ENCODE measurements at regions not wholly inside any gene's neighbourhood (a gene's known extent, or its start where the extent isn't known, plus 50 kb on each side); places are given as distances from the start of the nearest gene placed in this dataset.

DNA sequence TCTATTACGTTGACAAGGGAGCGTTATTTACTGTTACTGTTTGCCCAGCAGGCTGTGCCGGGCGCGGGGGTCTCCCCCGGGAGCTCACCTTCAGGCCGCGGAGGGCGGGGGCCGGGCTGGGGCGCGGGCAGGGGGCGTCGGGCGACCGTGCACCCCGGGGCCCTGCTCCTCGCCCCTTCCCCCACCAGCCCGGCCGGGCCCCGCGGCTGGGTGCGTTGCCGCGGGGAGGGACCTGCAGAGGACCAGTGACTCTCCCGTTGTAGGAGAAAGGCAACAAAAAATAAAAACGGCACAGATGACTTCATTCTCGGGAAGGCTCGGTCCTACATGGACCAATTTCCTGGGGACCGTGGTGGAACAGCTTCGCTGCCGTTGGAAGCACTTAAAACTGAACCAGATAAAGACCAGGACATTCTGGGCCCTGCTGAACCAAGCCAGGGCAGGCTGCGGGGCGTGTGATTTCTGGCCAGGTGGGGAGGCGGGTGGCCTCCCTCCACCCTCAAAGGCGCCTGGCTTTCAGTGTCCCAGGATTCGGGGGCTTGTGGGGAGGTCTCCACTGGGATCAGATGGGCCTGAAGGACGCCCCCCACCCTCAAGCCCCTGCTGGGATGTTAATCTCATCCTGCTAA lies 57.4 kb downstream of the IGLL1 start:
- DNase-seq (ENCODE audit: low read depth in 2 of 2) = no peak

DNA sequence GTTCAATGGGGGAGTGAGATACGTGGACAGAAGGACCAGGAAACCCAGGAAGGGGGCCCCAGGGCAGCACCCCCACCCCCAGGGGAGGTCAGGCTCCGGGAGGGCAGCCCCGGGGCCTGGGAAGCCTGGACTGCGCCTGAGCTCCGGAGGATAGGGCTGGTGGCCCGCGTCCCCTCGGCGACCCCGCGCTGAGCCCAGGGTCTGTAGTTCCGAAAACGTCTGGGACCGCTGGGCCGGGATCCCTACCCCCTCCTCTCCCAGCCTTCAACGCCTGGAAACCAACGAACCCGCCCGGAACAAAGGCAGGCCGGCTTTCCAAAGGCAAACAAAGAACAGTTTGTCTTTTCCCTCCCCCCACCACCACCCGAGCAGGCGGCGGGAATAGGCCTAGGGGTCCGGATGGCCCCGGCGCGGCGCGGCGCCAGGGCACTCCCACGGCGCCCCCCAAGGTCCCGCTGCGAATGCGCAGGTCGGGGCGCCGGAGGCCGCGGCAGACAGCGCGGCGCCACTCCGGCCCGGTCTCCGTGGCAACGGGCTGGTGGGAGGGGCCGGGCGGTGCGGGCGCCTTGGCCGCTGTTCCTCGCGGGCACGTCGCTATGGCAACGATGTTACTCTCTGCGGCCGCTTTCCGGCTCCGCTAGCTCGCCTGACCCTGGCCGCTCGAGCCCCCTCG lies 58.5 kb downstream of the IGLL1 start:
- DNase-seq (ENCODE audit: low read depth in 2 of 2) = peak; percentile 68 to 78

DNA sequence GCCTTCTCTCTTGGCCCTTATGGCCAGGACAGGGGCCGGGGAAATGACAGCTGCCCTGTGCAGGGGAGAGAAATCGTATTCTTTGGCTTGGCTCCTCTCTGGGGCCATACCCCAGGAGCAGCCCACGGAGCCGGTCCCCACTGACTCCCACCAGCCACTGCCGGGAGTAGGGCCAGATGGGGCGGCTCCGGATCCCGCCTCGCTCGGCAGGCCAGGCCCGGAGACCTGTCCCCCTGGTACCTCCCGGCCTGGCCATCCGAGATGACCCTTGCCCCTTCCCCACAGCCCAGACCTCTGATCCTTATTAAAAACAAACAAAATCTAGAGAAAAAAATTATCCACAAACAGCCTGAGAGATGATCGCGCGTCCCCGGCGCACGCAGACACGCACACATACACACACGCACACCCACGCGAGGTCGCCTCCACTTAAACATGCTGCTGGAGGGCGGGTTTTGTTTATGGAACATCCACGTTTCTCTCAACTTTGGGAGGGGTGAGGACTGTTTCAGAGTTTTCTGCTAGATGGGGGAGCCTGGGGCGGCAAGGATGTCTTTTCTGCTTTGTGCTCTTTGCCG lies 59.1 kb downstream of the IGLL1 start:
- no peak for DNase-seq (ENCODE audit: low read depth in 2 of 2)

DNA sequence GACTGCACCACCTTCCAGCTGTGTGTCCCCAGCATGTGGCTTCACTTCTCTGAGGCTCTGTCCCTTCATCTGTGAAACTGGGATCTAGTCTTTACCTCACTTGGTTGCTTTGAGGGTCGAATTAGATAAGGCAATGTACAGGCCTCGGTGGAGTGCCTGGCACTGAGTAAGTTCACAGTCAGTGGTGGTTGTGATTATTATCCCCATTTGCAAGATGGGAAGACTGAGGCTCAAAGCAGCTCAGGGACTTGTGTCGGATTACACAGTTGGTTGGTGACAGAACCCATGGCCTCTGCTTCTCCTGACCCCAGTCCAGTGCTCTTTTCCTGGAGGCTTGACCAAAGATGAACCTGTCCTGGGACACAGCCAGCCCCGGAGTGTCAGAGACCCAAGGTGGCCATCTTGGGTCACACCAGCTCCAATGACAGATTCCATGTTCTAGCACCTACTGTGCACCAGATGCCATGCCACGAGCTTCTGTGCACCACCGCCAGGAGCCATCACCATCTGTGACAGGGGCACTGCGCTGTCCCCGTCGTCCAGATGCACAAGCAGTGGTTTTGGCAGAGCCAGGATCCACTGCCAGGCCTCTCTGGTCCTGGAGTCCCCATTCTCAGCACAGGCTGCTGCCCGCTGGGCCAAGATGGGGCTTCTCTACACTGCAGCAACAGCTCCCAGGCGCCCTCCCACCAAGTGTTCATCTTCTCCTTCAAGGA lies 60.5 kb downstream of the IGLL1 start:
- no peak for DNase-seq (ENCODE audit: low read depth in 2 of 2)

DNA sequence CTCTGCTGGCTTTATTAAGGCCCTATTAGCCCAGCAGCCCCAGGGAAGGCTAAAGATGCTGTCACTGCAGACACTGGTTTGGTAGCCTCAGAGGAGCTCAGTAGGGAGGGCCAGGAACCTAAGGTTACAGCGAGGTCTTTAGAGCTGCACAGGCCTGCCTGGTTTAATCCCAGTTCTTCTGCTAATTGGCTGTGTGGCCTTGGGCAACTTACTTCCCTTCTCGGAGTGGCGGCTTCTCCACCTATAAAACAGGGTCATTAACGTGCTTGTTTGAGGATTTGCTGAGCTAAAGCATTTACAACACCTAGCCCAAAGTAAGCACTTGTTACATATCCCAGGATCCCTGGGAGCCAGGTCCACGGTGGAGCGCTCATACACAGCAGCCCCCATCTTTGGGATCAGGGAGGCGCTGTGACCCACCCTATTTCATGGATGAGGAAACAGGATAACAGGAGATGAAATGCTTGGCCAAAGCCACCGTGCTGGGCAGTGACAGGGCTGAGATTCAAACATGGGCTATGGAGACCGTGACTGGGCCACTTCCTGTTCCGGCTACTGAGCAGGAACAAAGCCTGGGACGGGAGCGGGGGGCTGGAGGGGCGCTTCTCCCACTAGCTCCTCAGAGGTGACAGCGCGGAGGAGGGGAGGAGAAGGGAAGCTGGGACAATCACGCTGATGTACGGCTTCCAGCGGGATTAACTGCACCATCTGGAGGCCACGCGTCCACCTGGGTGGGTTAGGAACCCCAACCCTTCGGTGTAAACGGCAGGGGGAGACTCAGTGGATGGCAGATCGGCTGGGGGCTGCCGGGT lies 61.5 kb downstream of the IGLL1 start:
- no peak for DNase-seq (ENCODE audit: low read depth in 2 of 2)

DNA sequence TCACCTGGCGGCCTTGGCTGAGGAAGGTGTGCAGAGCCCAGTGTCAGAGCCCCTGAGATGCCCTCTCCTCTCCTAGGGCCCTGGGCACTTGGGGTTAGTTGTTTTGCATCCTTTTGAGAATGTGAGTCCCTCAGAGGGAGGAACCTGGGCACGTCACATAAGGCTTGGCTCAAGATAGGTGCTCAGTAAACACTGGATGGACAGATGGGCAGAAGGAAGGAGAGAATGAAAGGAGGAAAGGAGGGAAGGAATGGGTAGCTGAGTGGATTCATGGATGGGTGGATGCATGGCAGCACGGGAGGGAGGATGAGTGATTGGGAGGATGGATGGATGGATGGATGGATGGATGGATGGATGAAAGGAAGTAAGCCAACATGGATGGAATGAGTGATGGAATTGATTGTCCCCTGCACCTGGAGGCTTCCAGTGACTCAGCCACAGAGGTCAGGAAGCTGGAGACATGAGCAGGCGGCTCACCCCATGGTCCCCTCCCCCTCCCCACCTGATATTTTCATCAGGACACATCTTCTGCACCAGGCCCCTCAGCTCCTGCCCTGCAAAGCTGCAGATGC lies 62.2 kb downstream of the IGLL1 start:
- DNase-seq (ENCODE audit: low read depth in 2 of 2) = no peak

DNA sequence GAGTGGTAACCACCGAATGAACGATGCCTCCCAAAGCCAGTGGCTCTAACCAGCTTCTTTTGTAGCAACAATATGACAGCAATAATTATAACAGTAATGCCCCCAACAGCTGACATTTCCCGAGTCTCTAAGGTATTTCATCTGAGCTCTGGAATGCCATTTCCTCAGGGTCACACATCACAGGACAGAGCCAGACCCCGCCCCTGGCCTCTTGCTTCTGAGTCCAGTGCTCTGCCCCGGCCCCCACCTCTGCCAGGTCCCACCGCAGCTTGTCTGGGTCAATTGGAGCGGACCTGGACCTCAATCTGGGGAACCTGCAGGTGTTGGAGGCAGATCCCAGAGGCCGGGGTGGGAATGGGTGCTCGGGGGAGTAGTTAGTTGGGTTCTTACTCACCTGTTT lies 63.8 kb downstream of the IGLL1 start:
- DNase-seq (ENCODE audit: low read depth in 2 of 2) = no peak

DNA sequence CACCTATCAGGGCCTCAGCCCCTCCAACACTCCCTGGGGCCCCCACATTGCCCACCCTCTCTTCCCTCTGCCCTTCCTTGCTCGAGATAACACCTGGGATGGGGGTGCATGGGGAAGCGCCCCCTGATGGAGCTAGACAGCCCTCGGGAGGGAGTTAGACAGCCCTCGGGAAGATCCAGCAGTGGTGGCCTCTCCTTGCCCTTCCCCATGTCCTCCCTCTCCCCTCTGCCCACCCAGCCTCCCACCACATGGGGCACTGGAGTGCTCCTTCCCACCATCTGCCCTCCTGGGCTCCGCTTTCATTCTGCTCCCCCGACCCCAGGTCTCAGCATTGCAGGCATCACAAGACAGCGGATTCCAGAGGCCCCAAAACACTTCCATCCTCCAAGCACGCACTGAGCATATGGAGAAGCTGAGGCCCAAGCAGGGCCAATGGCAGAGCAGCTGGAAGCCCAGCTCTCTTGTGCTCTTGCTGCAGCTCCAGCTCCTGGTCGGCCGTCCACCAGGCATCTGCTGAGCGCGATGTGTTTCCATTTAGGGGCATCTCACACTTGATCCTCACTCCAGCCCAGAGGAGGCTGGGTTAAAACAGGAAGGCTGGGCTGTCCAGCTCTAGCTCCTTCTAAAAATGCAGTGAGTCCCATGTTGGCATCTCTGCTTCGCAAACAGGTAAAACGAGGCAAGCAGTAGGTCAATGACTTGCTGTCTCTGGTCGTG lies 65.6 kb downstream of the IGLL1 start:
- no peak for DNase-seq (ENCODE audit: low read depth in 2 of 2)

DNA sequence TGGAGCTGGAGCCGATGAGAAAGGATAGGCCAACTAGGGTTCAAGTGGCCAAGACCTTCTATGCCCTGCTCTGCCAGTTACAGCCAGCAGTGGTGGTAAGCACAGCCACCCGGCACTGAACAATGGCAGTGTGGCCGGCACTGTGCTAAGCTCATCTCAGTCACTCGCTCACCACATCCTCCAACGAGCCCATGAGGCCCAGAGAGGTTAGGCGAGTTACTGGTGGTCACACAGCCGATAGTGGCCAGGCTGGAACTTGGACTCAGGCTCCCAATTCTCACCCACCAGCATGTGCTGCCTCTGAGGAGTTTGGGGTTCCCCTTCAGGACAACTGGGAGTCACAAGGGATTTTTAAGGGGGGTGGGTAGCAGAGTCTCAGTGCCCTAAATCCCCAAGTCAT lies 66.4 kb downstream of the IGLL1 start:
- DNase-seq (ENCODE audit: low read depth in 2 of 2) = no peak

DNA sequence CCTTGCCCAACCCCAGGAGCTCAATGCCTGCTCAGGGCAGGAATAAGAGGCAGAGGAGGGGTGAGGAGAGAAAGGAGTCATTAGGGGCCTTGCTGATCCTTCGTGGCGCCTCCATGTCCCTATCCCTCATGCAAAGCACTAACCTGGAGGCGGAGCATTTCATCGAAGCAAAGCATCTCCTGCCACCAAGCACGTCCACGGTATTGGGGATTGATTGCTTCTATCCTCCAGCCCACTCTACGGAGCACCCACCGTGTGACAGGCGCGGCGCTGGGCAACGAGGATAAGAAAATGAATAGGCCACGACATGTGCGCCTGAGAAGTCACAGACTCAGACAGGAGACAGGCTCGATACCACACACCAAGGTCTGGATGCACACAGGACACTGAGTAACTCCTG lies 67.0 kb downstream of the IGLL1 start:
- no peak for DNase-seq (ENCODE audit: low read depth in 2 of 2)

DNA sequence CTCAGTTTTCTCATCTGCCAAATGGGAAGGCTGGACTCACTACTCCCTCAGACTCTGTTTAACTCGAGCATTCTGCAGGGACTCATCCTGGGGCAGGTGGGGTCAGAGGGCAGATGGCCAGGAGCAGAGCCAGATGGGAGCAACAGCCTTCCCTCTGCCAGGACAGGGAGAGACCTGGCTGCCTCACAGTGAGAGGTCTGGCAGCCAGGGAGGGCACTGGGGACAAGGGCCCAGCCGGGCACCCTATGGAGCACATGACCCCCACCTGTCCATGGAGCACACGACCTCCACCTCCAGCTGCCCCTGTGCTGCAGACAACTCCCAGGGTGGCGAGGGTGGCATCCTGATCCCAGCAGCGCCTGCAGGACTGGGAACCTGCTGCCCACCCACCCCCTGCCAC lies 67.4 kb downstream of the IGLL1 start:
- DNase-seq (ENCODE audit: low read depth in 2 of 2) = no peak

DNA sequence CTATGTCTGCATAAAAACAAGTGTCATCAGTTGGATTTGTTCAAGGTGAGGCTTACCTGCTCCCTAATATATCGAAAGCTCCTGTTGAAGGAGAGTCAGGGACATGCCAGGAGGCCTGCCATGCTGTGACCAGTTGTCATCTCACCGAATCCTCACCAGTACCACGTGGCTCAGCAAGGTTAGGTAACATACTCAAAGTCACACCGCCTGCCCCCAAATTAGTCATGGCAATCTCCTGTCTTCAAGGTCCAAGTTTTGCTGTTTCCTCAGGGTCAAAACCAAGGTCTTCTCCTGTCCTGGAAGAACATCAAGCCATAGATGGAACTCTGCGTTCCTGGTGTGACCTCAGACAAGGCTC lies 67.8 kb downstream of the IGLL1 start:
- no peak for DNase-seq (ENCODE audit: low read depth in 2 of 2)

DNA sequence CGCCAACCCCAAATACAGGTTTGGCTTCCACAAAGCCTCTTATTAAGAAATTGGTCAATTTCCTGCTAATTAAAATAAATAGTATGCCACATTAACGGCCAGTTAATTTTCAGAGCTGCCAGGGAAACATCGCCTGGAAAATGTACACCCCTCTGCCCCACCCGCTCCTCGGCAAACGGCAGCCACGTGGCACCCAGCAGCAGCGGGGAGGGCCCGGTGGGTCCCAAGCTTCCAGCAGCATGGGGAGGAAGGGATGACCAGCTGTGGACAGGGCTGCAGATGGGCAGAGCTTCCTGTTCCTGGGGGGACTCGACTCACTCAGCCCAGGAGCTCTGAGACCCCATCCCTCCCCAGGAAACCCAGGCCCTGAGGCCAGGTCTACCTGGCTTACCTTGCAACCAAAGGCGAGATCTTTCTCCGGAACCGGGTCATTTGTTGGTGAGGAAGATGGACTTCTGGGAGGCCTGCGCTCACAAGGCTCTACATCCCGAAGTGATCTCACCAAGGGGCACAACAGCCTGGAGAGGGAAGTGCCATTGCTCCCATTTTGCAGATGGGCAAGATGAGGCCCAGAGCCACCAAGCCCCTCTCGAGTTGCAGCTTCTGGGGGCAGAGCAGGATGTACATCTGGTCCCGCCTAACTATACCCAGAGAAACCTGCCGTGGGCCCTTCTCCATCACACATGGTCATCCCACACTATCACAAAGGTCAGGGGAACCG lies 68.3 kb downstream of the IGLL1 start:
- no peak for DNase-seq (ENCODE audit: low read depth in 2 of 2)

DNA sequence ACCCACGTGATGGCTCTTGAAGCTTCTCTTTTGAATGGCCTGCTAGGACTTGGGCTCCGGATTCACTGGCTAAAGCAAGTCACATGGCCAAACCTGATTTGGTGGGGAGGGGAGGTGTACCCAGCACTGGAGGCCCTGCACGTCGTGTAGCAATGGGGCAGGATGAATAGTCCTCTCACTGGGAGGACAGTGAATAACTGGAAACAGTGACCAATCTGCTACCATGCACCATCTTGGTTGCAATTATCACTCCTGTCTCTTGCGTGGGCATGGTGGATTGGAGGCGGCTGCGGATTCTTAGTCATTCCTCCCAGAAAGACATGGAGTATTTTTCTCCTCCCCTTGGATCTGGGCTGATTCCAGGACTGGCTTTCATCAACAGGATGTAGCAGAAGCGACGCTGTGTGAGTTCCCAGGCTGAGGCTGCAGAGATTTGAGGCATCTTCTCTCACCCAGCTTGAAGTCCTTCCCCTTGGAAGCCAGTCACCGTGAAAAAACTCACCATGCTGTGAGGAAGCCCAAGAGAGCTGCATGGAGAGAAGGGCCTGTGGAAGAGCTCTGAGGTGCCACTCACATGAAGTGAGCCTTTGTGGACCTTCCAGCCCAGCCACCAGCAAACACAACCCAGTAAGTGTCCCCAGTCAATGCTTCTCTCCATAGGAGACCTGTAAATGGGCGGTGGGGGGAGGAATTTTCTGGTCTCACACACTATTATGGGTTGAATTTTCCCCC lies 70.4 kb downstream of the IGLL1 start:
- DNase-seq (ENCODE audit: low read depth in 2 of 2) = no peak

DNA sequence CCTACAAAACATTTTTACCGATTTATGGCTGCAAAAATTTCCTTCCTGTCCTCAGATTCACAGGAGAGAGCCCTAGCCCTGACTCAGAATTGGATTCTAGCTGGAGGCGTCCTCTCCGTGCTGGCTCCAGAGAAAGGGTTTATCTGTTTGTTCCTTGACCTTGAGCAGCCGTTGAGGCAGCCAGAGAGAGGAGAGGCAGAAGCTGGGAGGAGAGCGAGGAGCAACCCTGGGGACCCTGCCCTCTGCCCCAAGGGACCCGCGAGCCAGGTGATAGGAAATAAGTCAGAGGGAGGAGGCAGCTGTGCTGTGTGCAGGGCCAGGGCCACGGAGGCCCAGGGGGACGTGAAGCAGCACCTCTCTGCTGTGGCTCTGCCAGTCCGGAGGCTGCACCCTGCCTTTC lies 75.6 kb downstream of the IGLL1 start:
- no peak for DNase-seq (ENCODE audit: low read depth in 2 of 2)

DNA sequence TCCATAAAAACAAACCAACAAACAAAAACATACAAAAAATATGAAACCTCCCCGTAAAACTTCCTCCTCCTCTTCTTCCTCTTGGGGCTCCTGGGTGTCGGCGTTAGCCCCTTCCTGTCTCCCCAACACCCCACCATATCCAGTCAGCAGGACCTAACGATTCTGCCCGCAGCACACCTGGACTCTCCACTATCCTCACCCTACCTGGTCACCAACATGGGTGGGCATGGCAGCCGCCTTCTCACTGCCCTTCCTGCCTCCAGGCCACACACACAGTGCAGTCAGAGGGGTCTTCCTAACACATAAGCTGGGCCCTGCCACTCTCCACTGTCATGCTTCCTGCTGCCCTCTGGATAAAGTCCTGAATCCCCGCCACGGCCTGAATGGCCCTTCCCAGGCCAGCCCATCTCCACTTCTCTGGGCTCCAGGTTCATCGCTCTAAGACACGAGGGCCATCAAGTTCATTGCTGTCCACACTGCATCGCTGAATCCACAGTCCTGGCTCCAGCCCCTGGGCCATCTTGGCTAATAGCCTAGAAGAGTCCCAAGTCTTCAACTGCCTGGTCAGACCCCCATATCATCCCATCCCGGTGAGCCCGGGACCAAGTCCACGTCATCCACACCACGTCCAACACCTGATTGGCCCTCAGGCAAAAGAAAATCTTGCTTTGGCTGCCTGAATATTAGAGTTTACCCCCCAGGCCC lies 76.2 kb downstream of the IGLL1 start:
- DNase-seq (ENCODE audit: low read depth in 2 of 2) = no peak

DNA sequence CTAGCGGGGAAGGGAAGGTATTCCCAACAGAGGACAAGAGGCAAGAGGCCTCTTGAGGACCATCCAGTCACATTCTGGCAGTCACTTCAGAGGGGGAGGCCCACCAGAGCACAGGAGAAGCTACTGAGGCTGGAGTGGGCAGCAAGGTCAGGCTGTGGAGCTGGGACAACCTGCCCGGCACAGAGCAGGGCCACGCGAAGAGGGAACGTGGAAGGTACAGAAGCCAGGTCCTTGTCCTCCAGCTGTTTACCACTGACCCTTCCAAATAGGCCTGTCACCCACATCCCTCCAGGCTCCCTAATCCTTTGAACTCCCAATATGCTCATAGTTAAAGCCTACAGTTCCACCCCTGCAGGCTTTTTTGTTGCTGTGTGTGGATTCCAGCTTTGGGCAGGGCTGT lies 76.9 kb downstream of the IGLL1 start:
- DNase-seq (ENCODE audit: low read depth in 2 of 2) = no peak

DNA sequence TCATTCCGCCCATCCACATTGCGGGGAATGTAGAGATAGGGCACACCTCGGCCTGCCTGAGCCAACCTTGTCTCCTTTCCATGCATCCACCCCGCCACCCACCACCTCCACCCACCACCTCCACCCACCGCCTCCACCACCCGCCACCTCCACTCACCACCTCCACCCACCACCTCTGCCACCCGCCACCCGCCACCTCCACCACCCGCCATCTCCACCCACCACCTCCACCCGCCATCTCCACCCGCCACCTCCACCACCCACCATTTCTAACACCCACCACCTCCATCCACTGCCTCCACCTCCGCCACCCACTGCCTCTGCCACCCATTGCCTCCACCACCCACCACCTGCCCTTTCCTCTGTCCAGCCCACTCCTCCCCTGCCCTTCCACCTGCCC lies 78.4 kb downstream of the IGLL1 start:
- no peak for DNase-seq (ENCODE audit: low read depth in 2 of 2)

DNA sequence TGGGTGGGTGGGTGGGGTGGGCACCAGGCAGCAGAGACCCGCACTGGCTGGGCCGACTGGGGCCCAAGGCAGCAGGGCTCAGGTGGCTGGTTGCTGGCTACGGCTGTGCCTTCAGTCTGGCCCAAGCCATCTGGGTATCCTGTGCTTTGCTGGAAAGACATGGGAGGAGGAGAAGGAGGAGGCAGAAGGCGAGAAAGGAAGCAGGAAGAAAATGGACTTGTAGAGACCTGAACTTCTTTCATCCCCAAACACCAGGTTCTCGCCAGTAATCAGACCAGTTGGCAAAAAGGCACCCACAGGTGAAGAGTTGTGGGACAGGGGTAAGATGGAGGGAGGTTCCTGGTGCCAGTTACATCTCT lies 78.8 kb downstream of the IGLL1 start:
- DNase-seq (ENCODE audit: low read depth in 2 of 2) = no peak
